B cell (primary cell): ENCODE measurements at regions not wholly inside any gene's neighbourhood (a gene's known extent, or its start where the extent isn't known, plus 50 kb on each side); places are given as distances from the start of the nearest gene placed in this dataset.

Experiments used
- EZH2 ChIP-seq: IDR thresholded peaks from 2 replicates; pipeline ENCODE4 v1.6.1; 2012; ENCODE audit warnings: borderline replicate concordance, low read depth, mild to moderate bottlenecking, moderate library complexity, low read length; ENCODE audit not compliant: insufficient read depth, poor library complexity, severe bottlenecking
- TF ChIP-seq, protein P1 (sequence below): fragments of 200-600 bp; IDR thresholded peaks from one replicate; pipeline ENCODE4 v1.8.0; 2022; ENCODE audit warnings: antibody characterized with exemption, mild to moderate bottlenecking

GRCh38 chr21:15966651-15967050 lies 236.9 kb downstream of the USP25 start:
- TF ChIP-seq, protein P1, sequence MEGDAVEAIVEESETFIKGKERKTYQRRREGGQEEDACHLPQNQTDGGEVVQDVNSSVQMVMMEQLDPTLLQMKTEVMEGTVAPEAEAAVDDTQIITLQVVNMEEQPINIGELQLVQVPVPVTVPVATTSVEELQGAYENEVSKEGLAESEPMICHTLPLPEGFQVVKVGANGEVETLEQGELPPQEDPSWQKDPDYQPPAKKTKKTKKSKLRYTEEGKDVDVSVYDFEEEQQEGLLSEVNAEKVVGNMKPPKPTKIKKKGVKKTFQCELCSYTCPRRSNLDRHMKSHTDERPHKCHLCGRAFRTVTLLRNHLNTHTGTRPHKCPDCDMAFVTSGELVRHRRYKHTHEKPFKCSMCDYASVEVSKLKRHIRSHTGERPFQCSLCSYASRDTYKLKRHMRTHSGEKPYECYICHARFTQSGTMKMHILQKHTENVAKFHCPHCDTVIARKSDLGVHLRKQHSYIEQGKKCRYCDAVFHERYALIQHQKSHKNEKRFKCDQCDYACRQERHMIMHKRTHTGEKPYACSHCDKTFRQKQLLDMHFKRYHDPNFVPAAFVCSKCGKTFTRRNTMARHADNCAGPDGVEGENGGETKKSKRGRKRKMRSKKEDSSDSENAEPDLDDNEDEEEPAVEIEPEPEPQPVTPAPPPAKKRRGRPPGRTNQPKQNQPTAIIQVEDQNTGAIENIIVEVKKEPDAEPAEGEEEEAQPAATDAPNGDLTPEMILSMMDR = no peak
- TF ChIP-seq EZH2 = no peak
